ENCODE measurements at regions not wholly inside any gene's neighbourhood (a gene's known extent, or its start where the extent isn't known, plus 50 kb on each side); places are given as distances from the start of the nearest gene placed in this dataset.

DNA sequence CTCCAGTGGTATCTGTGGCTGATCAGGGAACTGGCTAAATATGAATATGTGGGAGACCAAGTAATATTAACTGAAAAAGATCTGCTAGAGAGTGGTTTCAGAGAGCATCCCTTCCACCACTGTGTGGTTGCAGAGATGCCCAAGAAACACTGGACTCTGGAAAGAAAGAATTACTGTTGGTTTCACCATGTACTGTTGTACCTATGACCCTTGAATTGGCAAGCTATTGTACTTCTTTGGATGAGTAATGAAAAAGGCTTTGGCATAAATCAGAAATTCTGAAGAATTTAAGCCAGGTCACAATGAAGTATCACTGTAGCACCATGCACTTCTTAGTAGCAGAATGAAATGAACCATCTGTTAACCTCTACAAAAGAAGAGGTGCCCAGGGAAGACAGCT is 134.4 kb upstream of the INTU start:
- DNase-seq (no peak), ATAC-seq (ENCODE audit: insufficient read depth, low read depth) (no peak)
- Histone ChIP-seq H3K9me3 (ENCODE audit: insufficient read depth, low read length, severe bottlenecking) (no peaks in the 10 kb centered on the region), H3K4me1 (ENCODE audit: insufficient read depth, low read length) (no peaks in the 10 kb centered on the region), H3K27ac (ENCODE audit: low read length) (no peak overlapping the region), H3K36me3 (ENCODE audit: insufficient read depth, low read length) (no peaks in the 10 kb centered on the region), H2AFZ (ENCODE audit: low read depth, low read length) (no peak overlapping the region), H3K79me2 (ENCODE audit: insufficient read depth, low read length) (no peaks in the 10 kb centered on the region), H4K20me1 (ENCODE audit: insufficient read depth, low read length) (no peaks in the 10 kb centered on the region), H3K4me3 (ENCODE audit: low read depth in 1 of 2, low read length in 2 of 2) (no peak overlapping the region), H3K27me3 (ENCODE audit: insufficient read depth, low read length, poor library complexity) (no peaks in the 10 kb centered on the region), H3K9ac (ENCODE audit: low read depth, low read length) (no peak overlapping the region), H3K4me2 (ENCODE audit: insufficient read depth, low read length) (no peak overlapping the region)
- no peak for TF ChIP-seq CTCF (IDR thresholded peaks at IDR 0.05; ENCODE audit: borderline replicate concordance, extremely low read depth, low read length, poor library complexity, severe bottlenecking)
- TF ChIP-seq EZH2 (IDR thresholded peaks at IDR 0.05; ENCODE audit: borderline replicate concordance, low read depth, low read length, severe bottlenecking) = no peak

- no peak for ATAC-seq (ENCODE audit: insufficient read depth, low read depth)
- H2AFZ ChIP-seq (ENCODE audit: low read depth, low read length) = no peak overlapping the region
- no peaks in the 10 kb centered on the region for H3K9me3 ChIP-seq (ENCODE audit: insufficient read depth, low read length, severe bottlenecking)
- H3K4me2 ChIP-seq (ENCODE audit: insufficient read depth, low read length) = no peak overlapping the region
- no peaks in the 10 kb centered on the region for H4K20me1 ChIP-seq (ENCODE audit: insufficient read depth, low read length)
- H3K9ac ChIP-seq (ENCODE audit: low read depth, low read length) = no peak overlapping the region
- no peak for DNase-seq
- no peaks in the 10 kb centered on the region for H3K27me3 ChIP-seq (ENCODE audit: insufficient read depth, low read length, poor library complexity)
- H3K79me2 ChIP-seq (ENCODE audit: insufficient read depth, low read length) = no peaks in the 10 kb centered on the region
- H3K36me3 ChIP-seq (ENCODE audit: insufficient read depth, low read length) = no peaks in the 10 kb centered on the region
- TF ChIP-seq CTCF (IDR thresholded peaks at IDR 0.05; ENCODE audit: borderline replicate concordance, extremely low read depth, low read length, poor library complexity, severe bottlenecking) = no peak
- TF ChIP-seq EZH2 (IDR thresholded peaks at IDR 0.05; ENCODE audit: borderline replicate concordance, low read depth, low read length, severe bottlenecking) = no peak
- H3K27ac ChIP-seq (ENCODE audit: low read length) = no peak overlapping the region
- no peak overlapping the region for H3K4me3 ChIP-seq (ENCODE audit: low read depth in 1 of 2, low read length in 2 of 2)
- H3K4me1 ChIP-seq (ENCODE audit: insufficient read depth, low read length) = no peaks in the 10 kb centered on the region
These were observed 132.5 kb upstream of the INTU start for GRCh38 chr4:127500242-127500641.

GRCh38 chr4:127501103-127501502 is 131.7 kb upstream of the INTU start:
- Histone ChIP-seq H3K4me1 (ENCODE audit: insufficient read depth, low read length) (no peaks in the 10 kb centered on the region), H3K9ac (ENCODE audit: low read depth, low read length) (no peak overlapping the region), H2AFZ (ENCODE audit: low read depth, low read length) (no peak overlapping the region), H3K27me3 (ENCODE audit: insufficient read depth, low read length, poor library complexity) (no peaks in the 10 kb centered on the region), H3K36me3 (ENCODE audit: insufficient read depth, low read length) (no peaks in the 10 kb centered on the region), H3K9me3 (ENCODE audit: insufficient read depth, low read length, severe bottlenecking) (no peaks in the 10 kb centered on the region), H4K20me1 (ENCODE audit: insufficient read depth, low read length) (no peaks in the 10 kb centered on the region), H3K4me3 (ENCODE audit: low read depth in 1 of 2, low read length in 2 of 2) (no peak overlapping the region), H3K4me2 (ENCODE audit: insufficient read depth, low read length) (no peak overlapping the region), H3K27ac (ENCODE audit: low read length) (no peak overlapping the region), H3K79me2 (ENCODE audit: insufficient read depth, low read length) (no peaks in the 10 kb centered on the region)
- DNase-seq = no peak
- TF ChIP-seq CTCF (IDR thresholded peaks at IDR 0.05; ENCODE audit: borderline replicate concordance, extremely low read depth, low read length, poor library complexity, severe bottlenecking) = no peak
- no peak for TF ChIP-seq EZH2 (IDR thresholded peaks at IDR 0.05; ENCODE audit: borderline replicate concordance, low read depth, low read length, severe bottlenecking)
- ATAC-seq (ENCODE audit: insufficient read depth, low read depth) = no peak

DNA sequence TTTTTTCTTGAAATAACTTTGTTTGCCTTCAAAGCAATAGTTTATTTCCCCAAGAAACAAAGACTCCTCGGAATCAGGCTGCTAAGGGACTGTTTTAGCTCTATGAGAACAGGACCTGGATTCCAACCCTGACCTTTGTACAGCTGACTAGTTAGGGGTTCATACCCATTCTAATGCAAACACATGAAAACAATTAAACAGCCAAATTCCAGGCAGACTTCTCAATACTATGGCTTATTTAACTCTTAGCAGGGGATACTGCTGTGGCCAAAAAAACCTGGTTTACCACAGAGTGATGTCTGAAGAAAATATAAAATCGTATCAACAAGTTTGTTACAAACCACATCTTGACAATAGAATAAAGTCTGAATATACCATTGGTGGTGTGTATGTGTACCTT is 129.6 kb upstream of the INTU start:
- H3K4me2 ChIP-seq (ENCODE audit: insufficient read depth, low read length) = no peak overlapping the region
- no peak overlapping the region for H3K9ac ChIP-seq (ENCODE audit: low read depth, low read length)
- no peaks in the 10 kb centered on the region for H3K9me3 ChIP-seq (ENCODE audit: insufficient read depth, low read length, severe bottlenecking)
- ATAC-seq (ENCODE audit: insufficient read depth, low read depth) = no peak
- H2AFZ ChIP-seq (ENCODE audit: low read depth, low read length) = no peak overlapping the region
- no peak overlapping the region for H3K27ac ChIP-seq (ENCODE audit: low read length)
- H3K4me3 ChIP-seq (ENCODE audit: low read depth in 1 of 2, low read length in 2 of 2) = no peak overlapping the region
- no peaks in the 10 kb centered on the region for H3K79me2 ChIP-seq (ENCODE audit: insufficient read depth, low read length)
- TF ChIP-seq EZH2 (IDR thresholded peaks at IDR 0.05; ENCODE audit: borderline replicate concordance, low read depth, low read length, severe bottlenecking) (no peak), CTCF (IDR thresholded peaks at IDR 0.05; ENCODE audit: borderline replicate concordance, extremely low read depth, low read length, poor library complexity, severe bottlenecking) (no peak)
- no peaks in the 10 kb centered on the region for H4K20me1 ChIP-seq (ENCODE audit: insufficient read depth, low read length)
- no peaks in the 10 kb centered on the region for H3K27me3 ChIP-seq (ENCODE audit: insufficient read depth, low read length, poor library complexity)
- no peaks in the 10 kb centered on the region for H3K4me1 ChIP-seq (ENCODE audit: insufficient read depth, low read length)
- no peak for DNase-seq
- H3K36me3 ChIP-seq (ENCODE audit: insufficient read depth, low read length) = no peaks in the 10 kb centered on the region
